ENCODE measurements at regions not wholly inside any gene's neighbourhood (a gene's known extent, or its start where the extent isn't known, plus 50 kb on each side); places are given as distances from the start of the nearest gene placed in this dataset.

GRCh38 chr3:51604212-51604611, 65.7 kb downstream of the RAD54L2 start:
- no peak for TF ChIP-seq CTCF (tag by site-specific recombination; IDR thresholded peaks at IDR 0.05)
- no peak for TF ChIP-seq ZNF362 (tag by site-specific recombination; IDR thresholded peaks at IDR 0.05)
- TF ChIP-seq ZNF223 (tag by site-specific recombination; IDR thresholded peaks at IDR 0.05): no peak
- no peak for TF ChIP-seq ZNF292 (tag by site-specific recombination; IDR thresholded peaks at IDR 0.05; ENCODE audit: borderline replicate concordance, low read depth)
- TF ChIP-seq ZNF335 (tag by site-specific recombination; conservative IDR thresholded peaks at IDR 0.05): no peak
- TF ChIP-seq ZNF76 (tag by site-specific recombination; IDR thresholded peaks at IDR 0.05; ENCODE audit: borderline replicate concordance, low read depth): no peak
